Right lobe of liver (tissue), 6 donors: ENCODE measurements at regions not wholly inside any gene's neighbourhood (a gene's known extent, or its start where the extent isn't known, plus 50 kb on each side); places are given as distances from the start of the nearest gene placed in this dataset.

Experiments
- ATAC-seq, 4 donors: fragments of 200-7000 bp; cut with Tn5 transposase; one replicate each; pipeline ENCODE4 v1.9.1; 2020; ENCODE audit warnings: mild to moderate bottlenecking in 4 of 4, moderate library complexity in 4 of 4
- DNase-seq, 3 donors: peaks; one replicate each; pipeline ENCODE4 v3.0.0-alpha.2; 2020
- H3K27ac ChIP-seq, 3 donors: fragments of 200-600 bp; one replicate each; pipeline ENCODE4 v1.8.0; 2022
- H3K27me3 ChIP-seq, 2 donors: fragments of 200-600 bp; one replicate each; pipeline ENCODE4 v1.8.0; 2022
- H3K36me3 ChIP-seq, 4 donors: fragments of 200-600 bp; sonication (generic) in 1 of 4; one replicate each; pipeline versions ENCODE4 v1.5.1 to v1.8.0; 2017 to 2022; ENCODE audit warnings: control low read depth in 1 of 4
- H3K4me1 ChIP-seq, 4 donors: fragments of 200-600 bp; sonication (generic) in 1 of 4; one replicate each; pipeline versions ENCODE4 v1.5.1 to v1.8.0; 2017 to 2022; ENCODE audit warnings: control low read depth in 1 of 4
- H3K4me3 ChIP-seq, 3 donors: fragments of 200-600 bp; one replicate each; pipeline ENCODE4 v1.8.0; 2022
- H3K9me3 ChIP-seq, 4 donors: fragments of 200-600 bp; sonication (generic) in 1 of 4; one replicate each; pipeline versions ENCODE4 v1.5.1 to v1.8.0; 2017 to 2022; ENCODE audit warnings: control low read depth in 1 of 4
- CTCF ChIP-seq, 4 donors: fragments of 200-600 bp in 3 of 4; fragments of 450-650 bp in 1 of 4; IDR thresholded peaks; one replicate each; pipeline versions ENCODE4 v1.5.1 to v1.8.0; 2016 to 2022; ENCODE audit warnings: antibody characterized with exemption in 4 of 4, mild to moderate bottlenecking in 2 of 4
- POLR2A ChIP-seq: fragments of 450-650 bp; IDR thresholded peaks from one replicate; pipeline ENCODE4 v1.6.1; 2017; ENCODE audit warnings: antibody characterized with exemption, mild to moderate bottlenecking
- WGBS: methylation state at CpG from one replicate; pipeline ENCODE4 v1.1.6; 2018; ENCODE audit warnings: low coverage, low lambda C conversion rate; ENCODE audit not compliant: insufficient coverage; ENCODE audit errors: missing lambda C conversion rate; 5-methylcytosine and 5-hydroxymethylcytosine counted together
- intact Hi-C, 2 donors: fragments of 100-400 bp; cut with DNase I; formaldehyde crosslinking; loops; one replicate each; pipeline versions ENCODE4 v1.11.2 to v1.14.1; 2022
- donor health status: DM: no; HTN: yes; CAD: no.
- donor health status: DM: no; HTN: no; CAD: no.
- donor health status: DM: no; HTN: no; CAD: no.
- donor health status: DM: no; HTN: yes; CAD: no.
- donor health status: DM: no; HTN: yes; CAD: no.

GRCh38 chr4:141511055-141511454, 125.3 kb upstream of the IL15 start:
- no peak for TF ChIP-seq POLR2A
- TF ChIP-seq CTCF (IDR thresholded peaks at IDR 0.05): no peak
- no peak overlapping the region for H3K4me3 ChIP-seq
- no peak overlapping the region for H3K27ac ChIP-seq
- H3K27me3 ChIP-seq: no peaks in the 10 kb centered on the region
- H3K36me3 ChIP-seq: no peaks in the 10 kb centered on the region
- H3K9me3 ChIP-seq: no peaks in the 10 kb centered on the region
- intact Hi-C loops: no loop called here
- no peak for ATAC-seq
- H3K4me1 ChIP-seq: no peaks in the 10 kb centered on the region
- DNase-seq: no peak

GRCh38 chr4:141513866-141514265, 122.5 kb upstream of the IL15 start:
- no peaks in the 10 kb centered on the region for H3K9me3 ChIP-seq
- intact Hi-C loops: no loop called here
- no peak overlapping the region for H3K4me3 ChIP-seq
- ATAC-seq (no peak), DNase-seq (no peak)
- no peak overlapping the region for H3K27ac ChIP-seq
- no peaks in the 10 kb centered on the region for H3K4me1 ChIP-seq
- no peaks in the 10 kb centered on the region for H3K36me3 ChIP-seq
- no peaks in the 10 kb centered on the region for H3K27me3 ChIP-seq
- 30% methylated on average over 1 of the region's 1 CpG for WGBS
- TF ChIP-seq POLR2A (no peak), CTCF (IDR thresholded peaks at IDR 0.05) (no peak)

- Histone ChIP-seq H3K4me3 (no peak overlapping the region), H3K36me3 (no peaks in the 10 kb centered on the region), H3K27ac (no peak overlapping the region), H3K9me3 (no peaks in the 10 kb centered on the region), H3K4me1 (no peaks in the 10 kb centered on the region), H3K27me3 (no peaks in the 10 kb centered on the region)
- intact Hi-C loops: no loop called here
- no peak for ATAC-seq
- TF ChIP-seq CTCF (IDR thresholded peaks at IDR 0.05) (no peak), POLR2A (no peak)
- DNase-seq: no peak
Observed at GRCh38 chr4:141518222-141518621, 118.2 kb upstream of the IL15 start.

- TF ChIP-seq CTCF (IDR thresholded peaks at IDR 0.05) (no peak), POLR2A (no peak)
- ATAC-seq (no peak), DNase-seq (no peak)
- intact Hi-C loops: no loop called here
- Histone ChIP-seq H3K36me3 (no peaks in the 10 kb centered on the region), H3K9me3 (no peaks in the 10 kb centered on the region), H3K4me3 (no peak overlapping the region), H3K27me3 (no peaks in the 10 kb centered on the region), H3K4me1 (no peaks in the 10 kb centered on the region), H3K27ac (no peak overlapping the region)
Observed at GRCh38 chr4:141524116-141524515, 112.3 kb upstream of the IL15 start.

GRCh38 chr4:141524841-141525240, 111.5 kb upstream of the IL15 start:
- 57% methylated on average over 2 of the region's 2 CpGs for WGBS
- Histone ChIP-seq H3K9me3 (no peaks in the 10 kb centered on the region), H3K36me3 (no peaks in the 10 kb centered on the region), H3K4me1 (no peaks in the 10 kb centered on the region), H3K27me3 (no peaks in the 10 kb centered on the region), H3K27ac (no peak overlapping the region), H3K4me3 (no peak overlapping the region)
- intact Hi-C loops: no loop called here
- no peak for ATAC-seq
- DNase-seq: no peak
- TF ChIP-seq POLR2A: no peak
- TF ChIP-seq CTCF (IDR thresholded peaks at IDR 0.05): no peak
